SU-DHL-6 (cell line): ENCODE measurements at regions not wholly inside any gene's neighbourhood (a gene's known extent, or its start where the extent isn't known, plus 50 kb on each side); places are given as distances from the start of the nearest gene placed in this dataset.

Source experiments
- EZH2phosphoT487 ChIP-seq: fragments of 200-600 bp; sonication (generic), shearing (Covaris generic); conservative IDR thresholded peaks from 2 replicates; pipeline ENCODE4 v1.6.1; 2018; ENCODE audit warnings: mild to moderate bottlenecking, antibody characterized with exemption, low read length, moderate library complexity, mixed read lengths
- TF ChIP-seq, protein P1 (sequence below): fragments of 200-600 bp; sonication (generic); IDR thresholded peaks from one replicate; pipeline ENCODE4 v1.5.1; 2017; ENCODE audit warnings: antibody characterized with exemption, mild to moderate bottlenecking, low read length, moderate library complexity; ENCODE audit not compliant: insufficient read depth, poor library complexity, severe bottlenecking

DNA sequence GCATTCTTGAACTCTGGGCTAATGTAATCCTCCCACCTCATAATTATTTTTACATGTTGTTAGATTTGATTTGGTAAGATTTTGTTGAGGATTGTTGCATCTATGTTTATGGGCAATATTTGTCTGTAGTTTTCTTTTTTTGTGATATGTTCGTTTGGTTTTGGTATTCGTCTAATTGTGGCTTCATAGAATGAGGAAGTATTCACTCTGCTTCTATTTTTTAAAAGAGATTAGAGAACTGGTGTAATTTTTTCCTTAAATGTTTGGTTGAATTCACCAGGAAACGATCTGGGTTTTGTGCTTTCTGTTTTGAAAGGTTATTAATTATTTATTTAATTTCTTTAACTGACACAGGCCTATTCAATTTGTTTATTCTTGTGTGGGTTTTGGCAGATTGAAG lies 161.2 kb upstream of the NUDT6 start:
- TF ChIP-seq, protein P1, sequence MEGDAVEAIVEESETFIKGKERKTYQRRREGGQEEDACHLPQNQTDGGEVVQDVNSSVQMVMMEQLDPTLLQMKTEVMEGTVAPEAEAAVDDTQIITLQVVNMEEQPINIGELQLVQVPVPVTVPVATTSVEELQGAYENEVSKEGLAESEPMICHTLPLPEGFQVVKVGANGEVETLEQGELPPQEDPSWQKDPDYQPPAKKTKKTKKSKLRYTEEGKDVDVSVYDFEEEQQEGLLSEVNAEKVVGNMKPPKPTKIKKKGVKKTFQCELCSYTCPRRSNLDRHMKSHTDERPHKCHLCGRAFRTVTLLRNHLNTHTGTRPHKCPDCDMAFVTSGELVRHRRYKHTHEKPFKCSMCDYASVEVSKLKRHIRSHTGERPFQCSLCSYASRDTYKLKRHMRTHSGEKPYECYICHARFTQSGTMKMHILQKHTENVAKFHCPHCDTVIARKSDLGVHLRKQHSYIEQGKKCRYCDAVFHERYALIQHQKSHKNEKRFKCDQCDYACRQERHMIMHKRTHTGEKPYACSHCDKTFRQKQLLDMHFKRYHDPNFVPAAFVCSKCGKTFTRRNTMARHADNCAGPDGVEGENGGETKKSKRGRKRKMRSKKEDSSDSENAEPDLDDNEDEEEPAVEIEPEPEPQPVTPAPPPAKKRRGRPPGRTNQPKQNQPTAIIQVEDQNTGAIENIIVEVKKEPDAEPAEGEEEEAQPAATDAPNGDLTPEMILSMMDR, result no peak
- TF ChIP-seq EZH2phosphoT487, result no peak
